ENCODE measurements at regions not wholly inside any gene's neighbourhood (a gene's known extent, or its start where the extent isn't known, plus 50 kb on each side); places are given as distances from the start of the nearest gene placed in this dataset.

GRCh38 chr14:82510007-82510406, 976.4 kb upstream of the SEL1L start:
- TF ChIP-seq, protein P1, sequence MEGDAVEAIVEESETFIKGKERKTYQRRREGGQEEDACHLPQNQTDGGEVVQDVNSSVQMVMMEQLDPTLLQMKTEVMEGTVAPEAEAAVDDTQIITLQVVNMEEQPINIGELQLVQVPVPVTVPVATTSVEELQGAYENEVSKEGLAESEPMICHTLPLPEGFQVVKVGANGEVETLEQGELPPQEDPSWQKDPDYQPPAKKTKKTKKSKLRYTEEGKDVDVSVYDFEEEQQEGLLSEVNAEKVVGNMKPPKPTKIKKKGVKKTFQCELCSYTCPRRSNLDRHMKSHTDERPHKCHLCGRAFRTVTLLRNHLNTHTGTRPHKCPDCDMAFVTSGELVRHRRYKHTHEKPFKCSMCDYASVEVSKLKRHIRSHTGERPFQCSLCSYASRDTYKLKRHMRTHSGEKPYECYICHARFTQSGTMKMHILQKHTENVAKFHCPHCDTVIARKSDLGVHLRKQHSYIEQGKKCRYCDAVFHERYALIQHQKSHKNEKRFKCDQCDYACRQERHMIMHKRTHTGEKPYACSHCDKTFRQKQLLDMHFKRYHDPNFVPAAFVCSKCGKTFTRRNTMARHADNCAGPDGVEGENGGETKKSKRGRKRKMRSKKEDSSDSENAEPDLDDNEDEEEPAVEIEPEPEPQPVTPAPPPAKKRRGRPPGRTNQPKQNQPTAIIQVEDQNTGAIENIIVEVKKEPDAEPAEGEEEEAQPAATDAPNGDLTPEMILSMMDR (conservative IDR thresholded peaks at IDR 0.05; ENCODE audit: low read length) = no peak
- TF ChIP-seq EZH2phosphoT487 (IDR thresholded peaks at IDR 0.05; ENCODE audit: borderline replicate concordance, low read depth, low read length) = no peak

All from OCI-LY7 (cell line).